ENCODE measurements at regions not wholly inside any gene's neighbourhood (a gene's known extent, or its start where the extent isn't known, plus 50 kb on each side); places are given as distances from the start of the nearest gene placed in this dataset.

- no peak for DNase-seq
These were observed 224.4 kb downstream of the TENT4A start for GRCh38 chr5:6937677-6938076.

- no peak for DNase-seq
These were observed 228.4 kb downstream of the TENT4A start for GRCh38 chr5:6941631-6942030.

- no peak for DNase-seq
These were observed 230.2 kb downstream of the TENT4A start for GRCh38 chr5:6943197-6944112.

- no peak for DNase-seq
These were observed 235.3 kb downstream of the TENT4A start for GRCh38 chr5:6948562-6948961.

- DNase-seq, result no peak
These were observed 236.0 kb downstream of the TENT4A start for GRCh38 chr5:6949230-6949629.

GRCh38 chr5:6950250-6950649 is 237.0 kb downstream of the TENT4A start:
- DNase-seq, result no peak

- DNase-seq, result no peak
These were observed 237.6 kb downstream of the TENT4A start for GRCh38 chr5:6950860-6951259.

- DNase-seq, result no peak
These were observed 247.9 kb downstream of the TENT4A start for GRCh38 chr5:6961123-6961522.

- no peak for DNase-seq
These were observed 248.8 kb downstream of the TENT4A start for GRCh38 chr5:6961837-6962635.

GRCh38 chr5:6976971-6977370 is 263.7 kb downstream of the TENT4A start:
- no peak for DNase-seq

- DNase-seq, result no peak
These were observed 265.8 kb downstream of the TENT4A start for GRCh38 chr5:6979061-6979460.

- no peak for DNase-seq
These were observed 276.0 kb downstream of the TENT4A start for GRCh38 chr5:6989230-6989629.

GRCh38 chr5:6994097-6994496 is 280.9 kb downstream of the TENT4A start:
- DNase-seq, result no peak

GRCh38 chr5:6995115-6995514 is 281.9 kb downstream of the TENT4A start:
- no peak for DNase-seq

GRCh38 chr5:7000310-7000709 is 287.1 kb downstream of the TENT4A start:
- DNase-seq, result no peak

GRCh38 chr5:7010591-7010990 is 297.4 kb downstream of the TENT4A start:
- no peak for DNase-seq

GRCh38 chr5:7012057-7012456 is 298.8 kb downstream of the TENT4A start:
- DNase-seq, result no peak

- DNase-seq, result no peak
These were observed 301.4 kb downstream of the TENT4A start for GRCh38 chr5:7014611-7015010.

- DNase-seq, result no peak
These were observed 302.5 kb downstream of the TENT4A start for GRCh38 chr5:7015586-7016256.

- no peak for DNase-seq
These were observed 303.9 kb downstream of the TENT4A start for GRCh38 chr5:7016999-7017747.

GRCh38 chr5:7018198-7018597 is 305.0 kb downstream of the TENT4A start:
- DNase-seq, result no peak

GRCh38 chr5:7018601-7019000 is 305.4 kb downstream of the TENT4A start:
- no peak for DNase-seq

All from right forelimb (tissue), 1 donor.